ENCODE measurements at regions not wholly inside any gene's neighbourhood (a gene's known extent, or its start where the extent isn't known, plus 50 kb on each side); places are given as distances from the start of the nearest gene placed in this dataset.

- TF ChIP-seq POLR2A (IDR thresholded peaks at IDR 0.05): no peak
- TF ChIP-seq POLR2AphosphoS5 (IDR thresholded peaks at IDR 0.05): no peak
- TF ChIP-seq CTCF (IDR thresholded peaks at IDR 0.05): no peak
Observed at GRCh38 chr7:119943942-119944600, 328.9 kb upstream of the KCND2 start.

Data from breast epithelium (tissue), 3 donors.